Adrenal gland (tissue), 9 donors: ENCODE measurements at regions not wholly inside any gene's neighbourhood (a gene's known extent, or its start where the extent isn't known, plus 50 kb on each side); places are given as distances from the start of the nearest gene placed in this dataset.

Experiments used
- DNase-seq, 7 donors: peaks; one replicate each; pipeline ENCODE4 v3.0.0-alpha.2; 2019 to 2020
- H3K27ac ChIP-seq, 5 donors: fragments of 200-600 bp; sonication (generic) in 4 of 5; 1 replicate in 3 of 5; 2 replicates in 2 of 5; pipeline versions ENCODE4 v1.5.1 to v1.8.0; 2016 to 2020; ENCODE audit warnings: mild to moderate bottlenecking in 1 of 5
- H3K27me3 ChIP-seq: fragments of 200-600 bp; 2 replicates; pipeline ENCODE4 v1.8.0; 2021
- H3K36me3 ChIP-seq, 2 donors: fragments of 200-600 bp; replicated peaks in 1 of 2; 1 replicate in 1 of 2; 2 replicates in 1 of 2; pipeline versions ENCODE4 v1.5.1 to v1.8.0; 2018 to 2022
- H3K4me1 ChIP-seq, 2 donors: fragments of 200-600 bp; replicated peaks in 1 of 2; 1 replicate in 1 of 2; 2 replicates in 1 of 2; pipeline versions ENCODE4 v1.5.1 to v1.8.0; 2018 to 2021
- H3K4me3 ChIP-seq, 4 donors: fragments of 200-600 bp; sonication (generic) in 3 of 4; one replicate each; pipeline ENCODE4 v1.5.1; 2016 to 2018
- H3K9me3 ChIP-seq, 3 donors: fragments of 200-600 bp; sonication (generic) in 1 of 3; replicated peaks in 1 of 3; 1 replicate in 2 of 3; 2 replicates in 1 of 3; pipeline versions ENCODE4 v1.5.1 to v1.8.0; 2016 to 2021
- POLR2A ChIP-seq, 2 donors: fragments of 450-650 bp; IDR thresholded peaks; one replicate each; pipeline ENCODE4 v1.6.1; 2017; ENCODE audit warnings: antibody characterized with exemption in 2 of 2, mild to moderate bottlenecking in 2 of 2, moderate library complexity in 1 of 2
- WGBS, 4 donors: extraction: QIAGEN DNeasy Blood & Tissue Kit in 2 of 4; methylation state at CpG; one replicate each; pipeline versions ENCODE4 v1.1.5 to v1.1.7; 2013 to 2017; 5-methylcytosine and 5-hydroxymethylcytosine counted together
- intact Hi-C, 2 donors: fragments of 100-400 bp; cut with DNase I; formaldehyde crosslinking; loops; one replicate each; pipeline versions ENCODE4 v1.14.1 to v1.15.0; 2022 to 2023
- TF ChIP-seq, protein P1 (sequence below), 6 experiments: fragments of 450-650 bp in 4 of 6; fragments of 200-600 bp in 2 of 6; sonication (generic) in 1 of 6; IDR thresholded peaks; 1 replicate in 5 of 6; 2 replicates in 1 of 6; pipeline versions ENCODE4 v1.5.1 to v1.8.0; 2016 to 2021; ENCODE audit warnings: antibody characterized with exemption in 6 of 6, mild to moderate bottlenecking in 2 of 6, moderate library complexity in 1 of 6
- donor health status: healthy with polysubstance abuse.
- donor health status: Bipolar disorder and iron deficiency.
- donor health status: DM: yes; HTN: yes; CAD: no.
- donor health status: DM: no; HTN: no; CAD: no.
- donor health status: DM: no; HTN: no; CAD: no.

DNA sequence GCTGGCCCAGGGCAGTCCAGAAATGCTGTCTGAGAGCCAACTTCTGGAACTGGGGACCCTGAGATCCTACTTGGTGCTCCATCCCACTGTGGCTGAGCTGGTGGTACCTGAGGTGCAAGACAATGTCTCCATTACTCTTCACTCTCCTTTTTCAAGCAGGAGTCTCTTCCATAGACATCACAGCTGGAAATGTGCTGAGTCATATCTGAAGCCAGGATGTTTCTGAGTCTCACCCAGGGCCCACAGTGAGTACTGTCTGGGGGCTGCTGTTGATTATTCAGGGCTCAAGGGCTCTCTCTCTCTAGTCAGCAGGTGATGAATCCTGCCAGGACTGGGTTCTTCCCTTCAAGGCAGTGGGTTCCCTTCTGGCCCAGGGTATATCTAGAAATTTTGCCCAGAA, 145.2 kb upstream of the TAS2R1 start:
- no peaks in the 10 kb centered on the region for H3K36me3 ChIP-seq
- DNase-seq = no peak
- intact Hi-C loops = no loop called here

DNA sequence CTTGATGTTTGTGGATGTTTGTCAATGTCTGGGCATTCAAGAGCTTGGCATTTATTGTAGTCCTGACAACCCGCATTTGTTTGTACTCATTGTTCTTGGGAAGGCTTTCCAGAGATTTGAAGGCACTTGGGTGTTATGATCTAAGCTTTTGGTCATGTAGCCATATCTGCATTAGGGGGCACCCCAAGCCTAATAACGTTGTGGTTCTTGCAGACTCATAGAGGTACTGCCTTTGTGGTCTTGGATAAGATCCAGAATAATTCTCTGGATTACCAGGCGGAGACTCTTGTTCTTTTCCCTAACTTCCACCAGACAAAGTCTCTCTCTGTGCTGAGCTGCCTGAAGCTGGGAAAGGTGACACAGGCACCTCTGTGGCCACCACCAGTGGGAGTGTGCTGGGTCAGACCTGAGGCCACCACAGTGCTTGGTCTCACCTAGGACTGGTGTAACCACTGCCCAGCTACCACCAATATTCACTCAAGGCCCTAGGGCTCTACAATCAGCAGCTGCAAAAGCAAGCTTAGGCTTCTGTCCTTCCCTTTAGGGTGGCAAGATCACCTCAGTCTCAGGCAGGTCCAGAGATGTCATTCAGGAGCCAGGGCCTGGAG, 144.4 kb upstream of the TAS2R1 start:
- WGBS, 4 donors = 61 to 90% (median 73%) methylated on average over 2 to 3 of the region's 3 CpGs
- no peaks in the 10 kb centered on the region for H3K4me1 ChIP-seq
- DNase-seq = no peak
- intact Hi-C loops = no loop called here
- no peak for TF ChIP-seq POLR2A (IDR thresholded peaks at IDR 0.05)
- TF ChIP-seq, protein P1, sequence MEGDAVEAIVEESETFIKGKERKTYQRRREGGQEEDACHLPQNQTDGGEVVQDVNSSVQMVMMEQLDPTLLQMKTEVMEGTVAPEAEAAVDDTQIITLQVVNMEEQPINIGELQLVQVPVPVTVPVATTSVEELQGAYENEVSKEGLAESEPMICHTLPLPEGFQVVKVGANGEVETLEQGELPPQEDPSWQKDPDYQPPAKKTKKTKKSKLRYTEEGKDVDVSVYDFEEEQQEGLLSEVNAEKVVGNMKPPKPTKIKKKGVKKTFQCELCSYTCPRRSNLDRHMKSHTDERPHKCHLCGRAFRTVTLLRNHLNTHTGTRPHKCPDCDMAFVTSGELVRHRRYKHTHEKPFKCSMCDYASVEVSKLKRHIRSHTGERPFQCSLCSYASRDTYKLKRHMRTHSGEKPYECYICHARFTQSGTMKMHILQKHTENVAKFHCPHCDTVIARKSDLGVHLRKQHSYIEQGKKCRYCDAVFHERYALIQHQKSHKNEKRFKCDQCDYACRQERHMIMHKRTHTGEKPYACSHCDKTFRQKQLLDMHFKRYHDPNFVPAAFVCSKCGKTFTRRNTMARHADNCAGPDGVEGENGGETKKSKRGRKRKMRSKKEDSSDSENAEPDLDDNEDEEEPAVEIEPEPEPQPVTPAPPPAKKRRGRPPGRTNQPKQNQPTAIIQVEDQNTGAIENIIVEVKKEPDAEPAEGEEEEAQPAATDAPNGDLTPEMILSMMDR (IDR thresholded peaks at IDR 0.05) = no peak
- H3K36me3 ChIP-seq = no peaks in the 10 kb centered on the region
- no peak overlapping the region for H3K27ac ChIP-seq
- H3K27me3 ChIP-seq = no peaks in the 10 kb centered on the region
- no peaks in the 10 kb centered on the region for H3K9me3 ChIP-seq
- H3K4me3 ChIP-seq = no peak overlapping the region

More for the DNA sequence above, 145.2 kb upstream of the TAS2R1 start:
- no peak overlapping the region for H3K4me3 ChIP-seq
- H3K27ac ChIP-seq = no peak overlapping the region
- TF ChIP-seq, protein P1 (IDR thresholded peaks at IDR 0.05) = no peak
- TF ChIP-seq POLR2A (IDR thresholded peaks at IDR 0.05) = no peak
- H3K27me3 ChIP-seq = no peaks in the 10 kb centered on the region
- no peaks in the 10 kb centered on the region for H3K4me1 ChIP-seq
- H3K9me3 ChIP-seq = no peaks in the 10 kb centered on the region

DNA sequence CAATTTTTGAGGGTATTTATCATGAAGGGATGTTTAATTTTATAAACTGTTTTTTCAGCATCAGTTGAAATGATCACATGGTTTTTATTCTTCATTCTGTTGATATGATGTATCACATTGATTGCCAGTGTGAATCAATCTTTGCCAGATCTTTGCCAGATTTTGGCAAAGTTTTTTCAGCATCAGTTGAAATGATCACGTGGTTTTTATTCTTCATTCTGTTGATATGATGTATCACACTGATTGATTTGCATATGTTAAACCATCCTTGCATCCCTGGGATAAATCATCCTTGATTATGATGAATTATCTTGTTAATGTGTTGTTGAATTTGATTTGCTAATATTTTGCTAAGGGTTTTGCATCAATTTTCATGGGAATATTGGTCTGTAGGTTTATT, 140.9 kb upstream of the TAS2R1 start:
- Histone ChIP-seq H3K9me3 (no peaks in the 10 kb centered on the region), H3K4me1 (no peaks in the 10 kb centered on the region), H3K27ac (no peak overlapping the region), H3K36me3 (no peaks in the 10 kb centered on the region), H3K4me3 (no peak overlapping the region), H3K27me3 (no peaks in the 10 kb centered on the region)
- DNase-seq = no peak
- TF ChIP-seq, protein P1 (IDR thresholded peaks at IDR 0.05) = no peak
- TF ChIP-seq POLR2A (IDR thresholded peaks at IDR 0.05) = no peak
- intact Hi-C loops = no loop called here
- WGBS, 4 donors = 37 to 50% (median 46%) methylated on average over 1 of the region's 1 CpG

DNA sequence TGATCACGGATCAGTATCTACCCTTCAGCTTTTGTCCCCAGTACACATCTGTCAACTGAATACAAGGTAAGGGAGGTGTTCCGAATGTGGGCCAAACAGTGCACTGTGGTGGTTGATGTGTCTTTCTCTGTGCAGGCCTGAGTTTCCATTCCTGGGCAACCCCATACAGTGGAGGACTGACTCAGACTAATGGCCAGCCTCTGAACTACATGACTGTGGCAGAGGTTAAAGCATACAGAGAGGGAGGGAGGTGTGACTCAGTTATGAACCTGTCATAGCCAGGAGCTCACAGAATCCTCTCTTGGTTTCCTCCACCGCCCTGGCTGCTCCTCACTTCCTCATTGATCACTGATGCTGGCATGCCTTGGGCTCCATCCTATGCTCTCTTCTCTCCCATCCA, 136.4 kb upstream of the TAS2R1 start:
- TF ChIP-seq POLR2A (IDR thresholded peaks at IDR 0.05) = no peak
- TF ChIP-seq, protein P1 (IDR thresholded peaks at IDR 0.05) = no peak
- Histone ChIP-seq H3K4me3 (no peak overlapping the region), H3K27me3 (no peaks in the 10 kb centered on the region), H3K27ac (no peak overlapping the region), H3K36me3 (no peaks in the 10 kb centered on the region), H3K9me3 (no peaks in the 10 kb centered on the region), H3K4me1 (no peaks in the 10 kb centered on the region)
- no peak for DNase-seq
- WGBS, 4 donors = 81 to 98% (median 87%) methylated on average over 2 to 3 of the region's 3 CpGs
- intact Hi-C loops = no loop called here
